ENCODE measurements at regions not wholly inside any gene's neighbourhood (a gene's known extent, or its start where the extent isn't known, plus 50 kb on each side); places are given as distances from the start of the nearest gene placed in this dataset.
A peak's percentile ranks its signal among the peaks of the same experiment; 100 is the strongest.

DNA sequence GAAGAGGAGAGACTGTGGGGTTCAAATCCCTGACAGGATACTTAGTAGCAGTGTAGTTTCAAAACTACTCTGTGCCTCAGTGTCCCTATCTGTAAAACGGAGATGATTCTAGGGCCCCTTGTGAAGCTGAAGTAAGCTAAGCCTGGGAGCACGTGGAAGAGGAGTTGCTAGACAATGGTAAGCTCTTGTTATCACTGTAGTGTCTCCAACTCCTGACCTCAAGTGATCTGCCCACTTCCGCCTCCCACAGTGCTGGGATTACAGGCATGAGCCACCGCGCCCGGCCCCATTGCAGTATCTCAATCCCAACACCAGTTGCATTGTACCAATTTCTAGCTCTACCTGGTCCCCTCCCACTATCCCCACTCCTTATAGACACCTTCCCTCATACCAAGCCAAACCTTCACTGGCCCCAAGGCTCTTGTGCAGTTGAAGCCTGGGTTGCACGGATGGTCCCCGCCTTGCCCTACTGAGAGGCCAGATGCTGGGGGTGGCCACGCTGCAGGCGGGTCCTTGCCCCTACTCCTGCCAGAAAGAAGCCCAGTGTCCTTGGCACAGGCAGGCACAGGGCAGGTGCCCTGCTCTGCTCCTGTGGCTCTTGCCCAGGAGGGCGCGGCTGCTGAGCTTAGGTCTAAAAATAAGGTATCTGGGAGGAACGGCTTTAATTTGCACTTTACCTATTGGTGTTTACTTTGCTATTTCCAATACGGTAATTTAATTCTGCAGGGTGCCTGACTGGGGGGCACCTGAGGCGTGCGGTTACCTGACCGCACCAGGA is 118.1 kb downstream of the VEGFA start:
- no peak overlapping the region for H3K4me2 ChIP-seq
- no peaks in the 10 kb centered on the region for H3K79me2 ChIP-seq (ENCODE audit: low read depth)
- CTCF ChIA-PET, result interaction anchor here (0.6 kb wide), 1 partner anchor 236 kb away, joined by 5 read pairs; no protein-coding TSS in a partner anchor
- no peak overlapping the region for H3K4me3 ChIP-seq
- POLR2A ChIA-PET (ENCODE audit: unreplicated experiment), result no interaction called here
- no peaks in the 10 kb centered on the region for H3K36me3 ChIP-seq (ENCODE audit: low read depth)
- H3F3A ChIP-seq (ENCODE audit: insufficient read depth, low read depth), result peaks cover 10% of the 10 kb centered on the region; the same call in 1 of the 2 replicates
- H2AFZ ChIP-seq, result no peak overlapping the region
- intact Hi-C loops (cut with micrococcal nuclease; ENCODE audit: unreplicated experiment), result no loop called here
- no peaks in the 10 kb centered on the region for H4K20me1 ChIP-seq (ENCODE audit: insufficient read depth)
- no peaks in the 10 kb centered on the region for H3K9me2 ChIP-seq (ENCODE audit: insufficient read depth)
- no TSS peak for BruUV-seq (replicated peaks)
- no peaks in the 10 kb centered on the region for H3K9me3 ChIP-seq (ENCODE audit: insufficient read depth, low read depth)
- TF ChIP-seq, protein P1, sequence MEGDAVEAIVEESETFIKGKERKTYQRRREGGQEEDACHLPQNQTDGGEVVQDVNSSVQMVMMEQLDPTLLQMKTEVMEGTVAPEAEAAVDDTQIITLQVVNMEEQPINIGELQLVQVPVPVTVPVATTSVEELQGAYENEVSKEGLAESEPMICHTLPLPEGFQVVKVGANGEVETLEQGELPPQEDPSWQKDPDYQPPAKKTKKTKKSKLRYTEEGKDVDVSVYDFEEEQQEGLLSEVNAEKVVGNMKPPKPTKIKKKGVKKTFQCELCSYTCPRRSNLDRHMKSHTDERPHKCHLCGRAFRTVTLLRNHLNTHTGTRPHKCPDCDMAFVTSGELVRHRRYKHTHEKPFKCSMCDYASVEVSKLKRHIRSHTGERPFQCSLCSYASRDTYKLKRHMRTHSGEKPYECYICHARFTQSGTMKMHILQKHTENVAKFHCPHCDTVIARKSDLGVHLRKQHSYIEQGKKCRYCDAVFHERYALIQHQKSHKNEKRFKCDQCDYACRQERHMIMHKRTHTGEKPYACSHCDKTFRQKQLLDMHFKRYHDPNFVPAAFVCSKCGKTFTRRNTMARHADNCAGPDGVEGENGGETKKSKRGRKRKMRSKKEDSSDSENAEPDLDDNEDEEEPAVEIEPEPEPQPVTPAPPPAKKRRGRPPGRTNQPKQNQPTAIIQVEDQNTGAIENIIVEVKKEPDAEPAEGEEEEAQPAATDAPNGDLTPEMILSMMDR (conservative IDR thresholded peaks at IDR 0.05), result no peak
- TF ChIP-seq EZH2 (IDR thresholded peaks at IDR 0.05; ENCODE audit: low read depth), result no peak
- H3K27ac ChIP-seq, result no peak overlapping the region
- DNase-seq, result no peak
- H3K4me1 ChIP-seq (replicated peaks; ENCODE audit: insufficient read depth), result peaks cover 14% of the 10 kb centered on the region
- no peaks in the 10 kb centered on the region for H3K27me3 ChIP-seq (ENCODE audit: insufficient read depth, low read depth)

DNA sequence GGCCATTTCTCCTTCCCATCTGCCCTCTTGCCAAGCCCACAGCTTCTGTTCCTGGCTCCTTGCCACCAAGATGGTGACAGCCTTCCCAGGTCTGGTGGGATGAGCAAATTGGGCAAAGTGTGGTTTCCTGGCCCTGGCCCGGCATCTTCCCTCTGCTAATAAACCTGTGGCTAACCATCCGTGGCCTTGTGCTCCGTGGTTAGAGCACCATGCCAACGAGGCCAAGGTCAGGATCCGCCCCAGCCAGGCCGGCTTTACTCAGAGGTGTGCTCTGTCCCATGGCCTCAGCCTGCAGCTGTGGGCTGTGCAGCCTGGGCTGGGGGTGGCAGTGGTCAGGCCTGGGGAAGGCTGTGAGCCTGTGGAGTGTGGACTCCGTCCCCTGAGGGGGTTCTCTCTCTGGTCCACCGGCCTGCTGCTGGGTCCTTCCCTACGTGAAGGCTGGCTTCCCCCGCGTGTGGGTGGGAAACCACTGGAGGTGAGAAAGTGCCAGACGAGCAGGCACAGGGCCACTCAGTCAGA is 117.4 kb downstream of the VEGFA start:
- no peak overlapping the region for H3K27ac ChIP-seq
- peaks cover 7% of the 10 kb centered on the region for H3K4me1 ChIP-seq (replicated peaks; ENCODE audit: insufficient read depth)
- intact Hi-C loops (cut with micrococcal nuclease; ENCODE audit: unreplicated experiment), result no loop called here
- TF ChIP-seq, protein P1 (conservative IDR thresholded peaks at IDR 0.05), result no peak
- TF ChIP-seq EZH2 (IDR thresholded peaks at IDR 0.05; ENCODE audit: low read depth), result no peak
- CTCF ChIA-PET, result no interaction called here
- peaks cover 6% of the 10 kb centered on the region; the same call in 1 of the 2 replicates for H3F3A ChIP-seq (ENCODE audit: insufficient read depth, low read depth)
- H3K4me3 ChIP-seq, result no peak overlapping the region
- H3K36me3 ChIP-seq (ENCODE audit: low read depth), result no peaks in the 10 kb centered on the region
- DNase-seq, result peak in 1 of 2 experiments; percentile 20
- H3K9me3 ChIP-seq (ENCODE audit: insufficient read depth, low read depth), result no peaks in the 10 kb centered on the region
- H3K4me2 ChIP-seq, result no peak overlapping the region
- no peaks in the 10 kb centered on the region for H4K20me1 ChIP-seq (ENCODE audit: insufficient read depth)
- H3K79me2 ChIP-seq (ENCODE audit: low read depth), result no peaks in the 10 kb centered on the region
- no TSS peak for BruUV-seq (replicated peaks)
- POLR2A ChIA-PET (ENCODE audit: unreplicated experiment), result no interaction called here
- H2AFZ ChIP-seq, result no peak overlapping the region
- no peaks in the 10 kb centered on the region for H3K9me2 ChIP-seq (ENCODE audit: insufficient read depth)
- H3K27me3 ChIP-seq (ENCODE audit: insufficient read depth, low read depth), result no peaks in the 10 kb centered on the region

DNA sequence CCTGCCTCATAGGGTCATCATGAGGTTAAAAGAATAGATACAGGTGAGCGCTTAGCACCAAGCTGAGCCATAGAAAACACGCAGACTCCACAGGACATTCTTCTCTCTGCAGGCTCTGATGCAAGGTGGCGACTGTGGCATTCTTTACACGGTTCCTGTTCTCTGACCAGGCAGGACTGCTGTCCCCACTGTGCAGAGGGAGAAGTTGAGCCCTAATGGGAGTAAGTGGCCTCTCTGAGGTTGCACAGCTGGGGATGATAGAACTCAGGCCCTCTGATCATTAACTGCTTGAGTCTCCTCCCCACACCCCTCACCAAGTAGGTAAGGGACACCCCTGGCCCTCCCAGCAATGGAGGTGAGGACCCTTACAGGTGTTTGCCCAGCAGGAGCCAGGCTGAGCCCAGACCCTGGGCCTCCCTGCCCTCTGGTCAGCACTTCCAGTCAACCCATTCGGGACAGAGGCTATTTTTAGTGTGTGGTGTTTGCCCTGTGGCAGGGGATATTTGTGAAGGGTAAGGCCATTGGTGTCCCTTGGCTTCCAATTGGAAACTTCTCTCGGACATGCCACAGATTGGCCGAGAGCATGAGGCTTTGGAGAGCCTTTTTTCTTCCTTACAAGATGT is 116.8 kb downstream of the VEGFA start:
- Histone ChIP-seq H3K9me2 (ENCODE audit: insufficient read depth) (no peaks in the 10 kb centered on the region), H3K27ac (no peak overlapping the region), H3K27me3 (ENCODE audit: insufficient read depth, low read depth) (no peaks in the 10 kb centered on the region), H3K36me3 (ENCODE audit: low read depth) (no peaks in the 10 kb centered on the region), H3K4me1 (replicated peaks; ENCODE audit: insufficient read depth) (peaks cover 2% of the 10 kb centered on the region; the same call in 1 of the 2 replicates), H4K20me1 (ENCODE audit: insufficient read depth) (no peaks in the 10 kb centered on the region), H2AFZ (no peak overlapping the region), H3F3A (ENCODE audit: insufficient read depth, low read depth) (peaks cover 6% of the 10 kb centered on the region; the same call in 1 of the 2 replicates), H3K79me2 (ENCODE audit: low read depth) (no peaks in the 10 kb centered on the region), H3K4me2 (no peak overlapping the region), H3K4me3 (no peak overlapping the region), H3K9me3 (ENCODE audit: insufficient read depth, low read depth) (no peaks in the 10 kb centered on the region)
- TF ChIP-seq EZH2 (IDR thresholded peaks at IDR 0.05; ENCODE audit: low read depth), result no peak
- TF ChIP-seq, protein P1 (conservative IDR thresholded peaks at IDR 0.05), result no peak
- intact Hi-C loops (cut with micrococcal nuclease; ENCODE audit: unreplicated experiment), result no loop called here
- ChIA-PET CTCF (no interaction called here), POLR2A (ENCODE audit: unreplicated experiment) (no interaction called here)
- no peak for DNase-seq
- BruUV-seq (replicated peaks), result no TSS peak

Measured in PC-9 (cell line).